Fibroblast of skin of right biceps (primary cell): ENCODE measurements at regions not wholly inside any gene's neighbourhood (a gene's known extent, or its start where the extent isn't known, plus 50 kb on each side); places are given as distances from the start of the nearest gene placed in this dataset.
A peak's percentile ranks its signal among the peaks of the same experiment; 100 is the strongest.

Experiments used
- DNase-seq: peaks from one replicate; pipeline ENCODE4 v3.0.0-alpha.2; 2013

DNA sequence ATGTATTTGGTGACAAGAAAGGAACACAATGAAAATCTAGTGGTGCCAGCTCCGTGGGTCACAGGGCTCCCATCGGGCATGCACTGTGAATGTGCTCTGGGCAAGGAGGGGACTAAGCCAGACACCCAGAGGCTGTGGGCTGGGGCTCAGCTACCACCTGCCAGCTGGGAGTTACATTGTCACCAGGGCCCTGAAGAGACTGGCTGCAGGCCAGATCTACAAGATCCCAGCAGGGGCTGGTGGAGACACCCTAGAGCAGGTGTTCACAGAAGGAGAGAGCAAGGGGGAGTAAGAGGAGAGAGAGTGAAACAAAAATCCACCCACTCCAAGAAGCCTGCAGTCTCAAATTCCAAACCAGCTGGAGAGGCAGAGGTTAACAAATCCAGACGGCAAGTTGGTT lies 116.6 kb upstream of the ADCY1 start:
- no peak for DNase-seq

DNA sequence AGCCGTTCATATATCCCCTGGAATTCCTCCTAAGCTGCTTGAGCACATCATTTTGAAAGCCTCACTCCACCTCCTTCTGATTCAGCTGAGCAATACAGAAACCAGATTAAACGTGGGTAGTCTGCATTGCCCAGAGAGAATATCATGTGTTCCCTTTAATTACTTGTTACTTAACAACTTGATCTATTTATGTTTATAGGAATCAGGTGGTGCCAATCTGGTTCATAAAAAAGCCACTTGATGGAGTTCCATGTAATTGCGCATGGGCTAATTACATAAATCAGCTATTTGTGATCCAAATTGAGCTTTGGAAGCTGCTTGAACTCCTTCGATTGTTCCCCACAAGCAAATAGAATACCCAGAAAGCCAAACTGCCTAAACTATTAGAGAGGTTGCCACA lies 114.7 kb upstream of the ADCY1 start:
- no peak for DNase-seq

DNA sequence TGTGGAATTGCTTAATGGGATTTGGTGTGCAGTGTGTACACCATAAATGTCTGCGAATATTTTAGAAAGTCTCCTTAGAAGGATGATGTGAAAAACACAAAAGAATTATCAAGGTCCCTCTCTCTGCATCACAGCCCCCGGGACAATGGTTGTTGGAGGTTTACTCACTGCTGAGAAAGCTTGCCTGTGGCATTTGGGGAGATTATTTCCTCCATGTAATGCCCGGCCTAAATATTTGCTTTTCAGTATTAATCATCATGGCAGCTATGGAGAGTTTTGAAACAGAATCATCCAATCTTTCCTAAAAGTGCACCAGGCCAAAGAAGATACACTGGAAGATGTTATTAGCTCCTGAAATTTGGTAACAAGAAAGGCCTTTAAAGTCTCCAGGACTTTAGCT lies 113.8 kb upstream of the ADCY1 start:
- DNase-seq: no peak

DNA sequence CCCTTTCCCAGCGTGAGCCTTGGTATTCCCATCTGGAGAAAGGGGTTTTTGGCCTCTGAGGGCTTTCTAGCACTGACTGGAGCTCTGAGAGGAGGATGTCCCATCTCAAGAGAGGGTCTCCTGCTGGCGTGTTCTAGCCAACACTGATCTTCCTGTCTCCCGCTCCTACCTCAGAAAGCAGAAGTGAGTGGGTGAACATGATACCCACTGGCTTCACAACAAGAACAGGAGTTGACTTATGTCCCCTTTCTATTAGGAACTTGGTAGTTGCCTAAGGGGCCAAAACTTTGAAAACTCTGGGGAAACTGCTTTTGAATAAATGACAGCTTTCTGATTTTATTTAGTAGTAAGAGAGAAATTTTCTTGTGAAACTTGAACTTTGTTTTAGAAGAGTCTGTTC lies 113.1 kb upstream of the ADCY1 start:
- DNase-seq: no peak

DNA sequence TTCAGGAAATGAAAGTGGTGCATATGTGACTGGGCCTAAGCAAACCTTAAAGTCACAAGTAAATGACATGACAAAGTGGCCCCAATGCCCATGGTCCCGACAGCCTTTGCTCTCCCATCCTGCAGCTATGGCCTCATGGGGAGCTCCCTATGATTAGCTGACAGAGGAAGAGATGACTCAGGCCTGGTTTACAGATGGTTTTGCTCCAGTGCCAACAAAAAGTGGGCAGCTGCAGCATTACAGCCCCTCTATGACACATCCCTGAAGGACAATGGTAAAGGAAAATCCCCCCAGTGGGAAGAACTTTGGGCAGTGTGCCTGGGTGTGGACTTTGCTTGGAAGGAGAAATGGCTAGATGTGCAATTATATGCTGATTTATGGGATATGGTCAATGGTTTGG lies 105.1 kb upstream of the ADCY1 start:
- DNase-seq: peak; percentile 51

DNA sequence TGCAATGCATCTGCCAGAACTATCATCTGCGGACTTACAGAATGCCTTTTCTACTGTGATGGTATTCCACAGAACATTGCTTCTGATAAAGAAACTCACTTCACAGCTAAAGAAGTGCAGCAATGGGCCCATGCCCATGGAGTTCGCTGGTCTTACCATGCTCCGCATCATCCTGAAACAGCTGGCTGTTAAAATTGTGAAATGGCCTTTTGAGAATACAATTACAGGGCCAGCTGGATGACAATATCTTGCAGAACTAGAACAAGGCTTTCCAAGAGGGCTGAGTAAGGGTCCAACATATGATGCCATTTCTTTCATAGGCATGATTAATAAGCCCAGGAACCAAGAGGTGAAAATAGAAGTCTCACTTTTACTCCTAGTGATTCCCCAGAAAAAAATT lies 104.1 kb upstream of the ADCY1 start:
- no peak for DNase-seq

DNA sequence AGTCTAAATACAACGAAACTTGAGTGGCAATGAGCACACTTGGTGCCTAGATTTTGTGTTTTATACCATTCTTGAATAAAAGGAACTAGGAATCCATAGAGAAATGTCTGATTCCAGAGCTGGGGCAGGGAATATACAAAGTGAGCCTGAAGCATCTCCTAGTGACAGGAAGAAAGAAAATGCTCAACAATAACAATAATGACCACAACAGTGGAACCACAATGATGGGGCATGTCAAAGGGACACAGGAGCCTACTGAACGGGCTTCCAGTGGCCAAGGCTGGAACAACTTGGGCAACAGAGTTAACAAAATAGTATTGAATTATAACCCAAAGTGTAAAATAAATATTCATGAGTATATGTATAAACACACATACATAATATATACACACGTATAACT lies 94.4 kb upstream of the ADCY1 start:
- no peak for DNase-seq

DNA sequence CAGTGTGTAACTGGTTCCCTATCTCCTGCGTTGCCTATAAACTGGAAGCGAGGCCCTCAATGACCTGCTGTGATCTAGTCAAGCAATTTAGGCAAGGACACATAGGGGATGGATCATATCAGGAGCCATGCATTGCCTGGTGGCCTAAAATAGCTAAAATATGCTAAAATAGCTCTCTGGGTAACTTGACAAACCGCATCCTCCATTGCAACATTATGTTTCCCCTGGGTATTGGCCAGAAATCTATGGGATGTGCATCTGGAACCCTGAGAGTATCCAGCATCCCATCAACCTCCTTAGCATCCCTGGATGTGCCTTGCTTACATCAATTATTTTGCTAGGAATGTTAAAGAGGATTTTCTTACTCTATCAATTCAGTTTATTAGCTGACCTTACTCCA lies 91.7 kb upstream of the ADCY1 start:
- DNase-seq: no peak

DNA sequence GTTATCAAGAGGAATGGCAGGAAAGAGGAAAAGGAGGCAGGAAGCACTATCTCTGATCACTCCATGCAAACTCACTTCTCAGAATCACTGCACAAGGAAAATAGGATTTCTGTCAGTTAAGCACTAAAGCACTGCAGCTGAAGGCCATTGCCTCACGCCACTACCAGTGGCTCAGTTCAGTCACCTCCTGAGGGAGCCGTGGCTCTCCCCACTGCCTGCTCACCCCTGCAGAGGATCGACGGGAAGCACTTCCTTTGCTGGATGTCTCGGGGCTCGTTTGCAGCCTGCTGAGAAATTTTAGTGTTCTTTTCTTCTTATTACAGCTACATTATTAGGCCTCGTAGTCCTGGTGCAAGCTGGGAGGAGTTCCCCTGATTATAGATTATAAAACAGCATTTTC lies 90.1 kb upstream of the ADCY1 start:
- DNase-seq: no peak

DNA sequence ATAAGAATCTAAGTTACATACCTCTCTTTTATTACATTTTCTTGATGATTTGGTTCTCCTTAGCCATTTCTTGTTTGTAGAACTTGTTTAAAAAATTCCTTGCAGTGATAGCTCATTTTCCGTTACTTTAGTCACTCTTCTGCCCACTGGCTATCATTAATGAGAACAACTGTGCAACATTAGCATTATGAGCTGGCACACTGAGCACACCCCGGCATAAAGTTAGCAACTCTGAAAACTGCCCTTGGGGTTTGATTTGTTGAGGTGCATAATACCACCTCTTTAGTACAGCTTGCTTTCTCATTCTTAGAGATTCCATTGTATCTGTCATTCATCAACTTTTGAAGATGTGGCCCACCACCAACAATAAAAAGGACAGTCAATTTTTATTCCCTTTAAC lies 87.6 kb upstream of the ADCY1 start:
- no peak for DNase-seq

DNA sequence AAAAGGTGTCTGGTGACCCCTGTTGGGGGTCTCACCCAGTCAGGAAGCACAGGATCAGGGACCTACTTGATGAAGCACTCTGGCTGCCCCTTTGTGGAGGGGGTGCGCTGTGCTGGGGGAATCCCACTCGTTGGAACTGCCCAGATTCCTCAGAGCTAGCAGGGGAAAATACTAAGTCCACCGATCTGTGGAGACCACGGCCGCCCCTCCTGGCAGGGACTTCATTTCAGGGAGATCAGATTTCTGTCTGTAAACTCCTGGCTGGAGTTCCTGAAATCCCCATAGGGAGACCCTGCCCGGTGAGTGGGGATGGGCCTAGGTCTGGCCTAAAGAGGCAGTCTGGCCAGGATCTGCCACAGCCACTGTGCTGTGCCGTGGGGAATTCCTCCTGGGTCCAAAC lies 79.3 kb upstream of the ADCY1 start:
- DNase-seq: no peak

DNA sequence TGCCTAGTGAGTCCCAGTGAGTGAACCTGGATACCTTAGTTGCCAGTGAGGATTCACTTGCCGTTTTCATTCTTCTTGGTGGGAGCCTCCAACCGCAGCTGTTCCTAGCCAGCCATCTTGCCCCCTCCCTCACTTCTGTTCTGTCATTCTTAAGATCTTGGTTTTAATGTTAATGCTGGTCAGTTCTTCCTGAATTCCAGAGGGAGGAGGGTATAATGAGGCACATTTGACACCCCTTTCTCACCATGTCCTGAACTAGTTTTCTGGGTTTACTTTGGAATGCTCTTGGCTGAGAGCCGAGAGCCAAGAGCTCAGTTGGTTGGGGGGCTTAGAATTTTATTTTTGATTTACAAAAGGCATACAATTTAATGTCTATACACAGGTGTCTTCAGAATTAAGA lies 78.5 kb upstream of the ADCY1 start:
- DNase-seq: no peak

DNA sequence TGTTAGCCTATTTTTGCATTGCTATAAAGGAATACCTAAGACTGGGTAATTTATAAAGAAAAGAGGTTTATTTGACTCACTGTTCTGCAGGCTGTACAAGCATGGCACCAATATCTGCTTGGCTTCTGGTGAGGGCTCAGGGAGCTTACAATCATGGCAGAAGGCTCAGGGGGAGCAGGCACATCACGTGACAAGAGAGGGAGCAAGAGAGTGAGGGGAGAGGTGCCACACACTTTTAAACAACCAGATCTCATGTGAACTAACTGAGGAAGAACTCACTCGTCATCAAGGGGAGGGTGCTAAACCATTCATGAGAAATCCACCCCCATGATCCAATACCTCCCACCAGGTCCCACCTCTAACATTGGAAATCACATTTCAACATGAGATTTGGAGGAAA lies 73.9 kb upstream of the ADCY1 start:
- DNase-seq: no peak

DNA sequence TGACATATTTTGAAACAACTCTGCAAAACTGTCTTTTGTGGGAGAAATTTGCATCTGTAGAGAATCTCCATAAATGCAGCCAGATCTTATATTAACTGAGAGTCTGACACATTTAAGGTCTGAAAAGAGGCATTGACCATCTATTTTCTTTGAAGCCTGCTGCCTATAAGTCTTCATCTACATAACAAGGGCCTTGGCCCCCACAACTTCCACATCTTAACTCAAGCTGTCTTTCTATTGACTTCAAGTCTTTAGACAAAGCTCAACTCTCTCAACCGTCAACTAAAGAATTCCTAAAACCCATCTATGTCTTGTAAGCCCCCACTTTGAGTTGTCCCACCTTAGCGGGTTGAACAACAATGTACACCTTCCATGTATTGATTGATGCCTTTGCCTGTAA lies 72.4 kb upstream of the ADCY1 start:
- DNase-seq: no peak

DNA sequence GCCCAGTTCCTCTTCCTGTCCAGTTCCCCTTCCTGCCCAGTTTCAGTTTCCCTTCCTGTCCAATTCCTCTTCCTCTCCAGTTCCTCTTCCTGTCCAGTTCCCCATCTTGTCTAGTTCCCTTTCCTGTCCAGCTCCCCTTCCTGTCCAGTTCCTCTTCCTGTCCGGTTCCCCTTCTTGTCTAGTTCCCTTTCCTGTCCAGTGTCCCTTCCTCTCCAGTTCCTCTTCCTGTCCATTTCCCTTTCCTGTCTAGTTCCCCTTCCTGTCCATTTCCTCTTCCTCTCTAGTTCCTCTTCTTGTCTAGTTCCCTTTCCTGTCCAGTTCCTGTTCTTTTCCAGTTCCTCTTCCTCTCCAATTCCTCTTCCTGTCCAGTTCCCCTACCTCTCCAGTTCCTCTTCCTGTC lies 68.1 kb upstream of the ADCY1 start:
- DNase-seq: no peak

DNA sequence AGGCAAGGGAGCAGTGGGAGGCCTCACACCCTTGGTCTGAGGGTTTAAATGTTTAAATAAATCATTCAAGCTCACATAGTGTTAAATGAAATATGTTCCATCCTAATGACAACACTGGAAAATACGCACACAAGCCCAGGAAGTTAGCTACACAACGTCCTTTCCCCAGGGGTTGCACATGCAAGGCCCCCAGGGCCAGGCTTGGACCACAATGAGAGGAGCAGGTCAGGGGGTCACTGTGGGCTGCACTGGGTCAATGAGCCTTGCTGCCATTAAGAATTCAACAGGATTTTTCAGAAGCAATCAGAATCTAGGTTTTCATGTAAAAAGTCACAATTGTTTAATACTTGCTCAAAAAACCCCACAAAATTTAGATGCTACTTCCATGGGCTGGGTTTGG lies 64.9 kb upstream of the ADCY1 start:
- DNase-seq: no peak

DNA sequence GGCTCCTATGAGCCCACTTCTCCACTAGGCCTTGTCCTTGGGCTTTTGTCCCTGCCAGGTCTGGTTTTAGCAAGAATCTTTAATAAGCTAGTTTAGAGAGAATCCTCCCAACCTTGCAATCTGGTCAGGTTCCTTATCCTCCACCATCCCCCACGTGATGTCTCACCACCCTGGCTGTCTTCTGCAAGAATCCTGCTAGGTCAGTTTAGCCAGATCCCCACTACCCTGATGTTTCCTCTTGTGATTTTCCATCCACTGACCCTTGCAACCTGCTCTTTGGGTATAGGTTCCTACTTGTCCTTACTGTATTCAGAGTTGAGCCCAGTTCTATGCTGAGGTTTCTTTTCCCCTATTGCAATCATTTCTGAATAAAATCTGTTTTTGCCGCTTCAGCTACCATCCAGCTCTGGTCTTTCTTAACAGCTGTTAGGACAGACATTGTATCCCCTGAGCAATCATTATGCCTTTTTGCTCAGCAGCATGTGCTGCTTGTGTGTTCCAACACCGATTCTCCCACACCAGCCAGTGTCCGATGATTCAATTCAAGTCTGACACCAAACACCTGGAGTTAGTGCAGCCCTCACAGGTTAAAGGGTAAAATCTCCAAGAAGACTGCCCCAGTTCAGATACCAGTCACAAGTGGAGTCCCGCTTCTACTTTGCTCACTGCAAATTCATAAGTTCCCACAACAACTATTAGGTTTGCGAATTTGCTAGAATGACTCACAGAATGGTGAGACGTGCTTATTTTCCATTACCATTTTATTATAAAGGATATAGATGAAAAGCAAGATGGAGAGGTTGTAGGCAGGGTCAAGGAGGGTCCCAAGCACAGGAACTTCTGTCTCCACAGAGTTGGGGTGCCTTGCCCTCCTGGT lies 62.2 kb upstream of the ADCY1 start:
- no peak for DNase-seq

DNA sequence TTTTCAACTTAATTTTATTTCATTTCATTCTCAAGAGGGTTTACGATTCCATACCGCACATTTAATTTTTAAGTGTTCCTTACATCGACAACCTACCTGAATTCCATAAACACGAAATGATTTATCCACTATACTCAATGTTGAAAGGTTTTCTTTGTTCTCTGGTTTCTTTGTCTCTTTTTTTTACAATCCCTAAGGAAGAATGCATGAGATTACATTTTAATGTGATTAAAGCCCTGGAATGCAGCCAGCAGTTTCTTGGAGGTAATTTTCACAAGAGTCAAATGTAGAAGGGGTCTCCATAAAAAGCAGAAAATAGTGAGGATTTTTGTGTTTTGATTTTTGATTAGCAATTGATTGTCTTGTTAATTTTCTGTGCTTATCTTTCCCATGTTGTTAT lies 59.2 kb upstream of the ADCY1 start:
- DNase-seq: no peak

DNA sequence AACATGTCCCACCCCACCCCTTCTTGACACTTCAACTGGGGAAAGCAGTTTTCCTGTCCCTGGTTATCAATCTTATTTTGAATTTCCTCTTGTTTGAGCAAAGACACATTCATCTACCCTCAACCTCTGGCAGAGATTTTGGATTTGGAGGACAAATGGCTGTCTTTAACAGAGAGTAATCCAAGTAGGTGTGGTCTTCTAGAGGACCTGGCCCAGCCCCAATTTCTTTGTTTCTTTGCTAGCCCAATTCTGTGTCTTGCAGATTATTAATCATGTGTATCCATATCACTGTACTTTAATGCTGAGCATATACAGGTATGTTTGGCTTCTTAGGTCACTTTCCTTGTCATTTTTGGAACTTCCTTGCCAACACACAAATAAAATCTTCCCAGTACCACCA lies 58.8 kb upstream of the ADCY1 start:
- DNase-seq: no peak
